ENCODE measurements at regions not wholly inside any gene's neighbourhood (a gene's known extent, or its start where the extent isn't known, plus 50 kb on each side); places are given as distances from the start of the nearest gene placed in this dataset.

GRCh38 chr12:84054811-84055210, 857.8 kb downstream of the SLC6A15 start:
- TF ChIP-seq, protein P1, sequence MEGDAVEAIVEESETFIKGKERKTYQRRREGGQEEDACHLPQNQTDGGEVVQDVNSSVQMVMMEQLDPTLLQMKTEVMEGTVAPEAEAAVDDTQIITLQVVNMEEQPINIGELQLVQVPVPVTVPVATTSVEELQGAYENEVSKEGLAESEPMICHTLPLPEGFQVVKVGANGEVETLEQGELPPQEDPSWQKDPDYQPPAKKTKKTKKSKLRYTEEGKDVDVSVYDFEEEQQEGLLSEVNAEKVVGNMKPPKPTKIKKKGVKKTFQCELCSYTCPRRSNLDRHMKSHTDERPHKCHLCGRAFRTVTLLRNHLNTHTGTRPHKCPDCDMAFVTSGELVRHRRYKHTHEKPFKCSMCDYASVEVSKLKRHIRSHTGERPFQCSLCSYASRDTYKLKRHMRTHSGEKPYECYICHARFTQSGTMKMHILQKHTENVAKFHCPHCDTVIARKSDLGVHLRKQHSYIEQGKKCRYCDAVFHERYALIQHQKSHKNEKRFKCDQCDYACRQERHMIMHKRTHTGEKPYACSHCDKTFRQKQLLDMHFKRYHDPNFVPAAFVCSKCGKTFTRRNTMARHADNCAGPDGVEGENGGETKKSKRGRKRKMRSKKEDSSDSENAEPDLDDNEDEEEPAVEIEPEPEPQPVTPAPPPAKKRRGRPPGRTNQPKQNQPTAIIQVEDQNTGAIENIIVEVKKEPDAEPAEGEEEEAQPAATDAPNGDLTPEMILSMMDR (optimal IDR thresholded peaks at IDR 0.05 in 1 of 3, IDR thresholded peaks at IDR 0.05 in 1 of 3, conservative IDR thresholded peaks at IDR 0.05 in 1 of 3; ENCODE audit: extremely low read depth in 1 of 3, insufficient read depth in 2 of 3, low read length in 3 of 3): no peak
- TF ChIP-seq EZH2 (IDR thresholded peaks at IDR 0.05; ENCODE audit: low read length): no peak
- Histone ChIP-seq H3K27ac (ENCODE audit: control insufficient read depth, insufficient read depth, low read length) (no peak overlapping the region), H3K4me3 (ENCODE audit: control insufficient read depth in 2 of 3, extremely low read depth in 1 of 3, insufficient read depth in 2 of 3, low read depth in 1 of 3, low read length in 3 of 3) (no peak overlapping the region), H2AFZ (ENCODE audit: control insufficient read depth, low read length) (no peak overlapping the region), H3K4me1 (ENCODE audit: control insufficient read depth, extremely low read depth, insufficient read depth, low read length) (no peaks in the 10 kb centered on the region), H3K36me3 (ENCODE audit: control insufficient read depth in 2 of 2, extremely low read depth in 1 of 2, insufficient read depth in 2 of 2, low read length in 2 of 2) (no peaks in the 10 kb centered on the region), H4K20me1 (ENCODE audit: control insufficient read depth, extremely low read depth, insufficient read depth, low read length) (no peaks in the 10 kb centered on the region), H3K9me3 (ENCODE audit: control insufficient read depth, low read depth, low read length) (no peaks in the 10 kb centered on the region), H3K27me3 (ENCODE audit: control insufficient read depth, extremely low read depth, insufficient read depth, low read length) (no peaks in the 10 kb centered on the region), H3K4me2 (ENCODE audit: control insufficient read depth, extremely low read depth, insufficient read depth, low read depth, low read length) (no peak overlapping the region), H3K9me1 (ENCODE audit: control insufficient read depth, extremely low read depth, insufficient read depth, low read length) (no peaks in the 10 kb centered on the region), H3K79me2 (ENCODE audit: control insufficient read depth, insufficient read depth, low read length) (no peaks in the 10 kb centered on the region), H3K9ac (ENCODE audit: control insufficient read depth, extremely low read depth, insufficient read depth, low read length) (no peak overlapping the region)
- DNase-seq (ENCODE audit: low read depth, low spot score) (no peak), FAIRE-seq (no peak)
- dilution Hi-C loops (cut with MboI; ENCODE audit: extremely low pct_ligation_motif_present, low sequenced_read_pairs): no loop called here

GRCh38 chr12:84047881-84048280, 864.7 kb downstream of the SLC6A15 start:
- Histone ChIP-seq H3K27ac (ENCODE audit: control insufficient read depth, insufficient read depth, low read length) (no peak overlapping the region), H3K9me3 (ENCODE audit: control insufficient read depth, low read depth, low read length) (no peaks in the 10 kb centered on the region), H3K9ac (ENCODE audit: control insufficient read depth, extremely low read depth, insufficient read depth, low read length) (no peak overlapping the region), H3K36me3 (ENCODE audit: control insufficient read depth in 2 of 2, extremely low read depth in 1 of 2, insufficient read depth in 2 of 2, low read length in 2 of 2) (no peaks in the 10 kb centered on the region), H2AFZ (ENCODE audit: control insufficient read depth, low read length) (no peak overlapping the region), H3K4me2 (ENCODE audit: control insufficient read depth, extremely low read depth, insufficient read depth, low read depth, low read length) (no peak overlapping the region), H3K9me1 (ENCODE audit: control insufficient read depth, extremely low read depth, insufficient read depth, low read length) (no peaks in the 10 kb centered on the region), H3K4me1 (ENCODE audit: control insufficient read depth, extremely low read depth, insufficient read depth, low read length) (no peaks in the 10 kb centered on the region), H3K79me2 (ENCODE audit: control insufficient read depth, insufficient read depth, low read length) (no peaks in the 10 kb centered on the region), H4K20me1 (ENCODE audit: control insufficient read depth, extremely low read depth, insufficient read depth, low read length) (no peaks in the 10 kb centered on the region), H3K27me3 (ENCODE audit: control insufficient read depth, extremely low read depth, insufficient read depth, low read length) (no peaks in the 10 kb centered on the region), H3K4me3 (ENCODE audit: control insufficient read depth in 2 of 3, extremely low read depth in 1 of 3, insufficient read depth in 2 of 3, low read depth in 1 of 3, low read length in 3 of 3) (no peak overlapping the region)
- TF ChIP-seq, protein P1 (optimal IDR thresholded peaks at IDR 0.05 in 1 of 3, IDR thresholded peaks at IDR 0.05 in 1 of 3, conservative IDR thresholded peaks at IDR 0.05 in 1 of 3; ENCODE audit: extremely low read depth in 1 of 3, insufficient read depth in 2 of 3, low read length in 3 of 3): no peak
- no peak for TF ChIP-seq EZH2 (IDR thresholded peaks at IDR 0.05; ENCODE audit: low read length)
- DNase-seq (ENCODE audit: low read depth, low spot score) (no peak), FAIRE-seq (peak; percentile 29)
- dilution Hi-C loops (cut with MboI; ENCODE audit: extremely low pct_ligation_motif_present, low sequenced_read_pairs): no loop called here

Data from keratinocyte (primary cell).